Stomach (tissue), 8 donors: ENCODE measurements at regions not wholly inside any gene's neighbourhood (a gene's known extent, or its start where the extent isn't known, plus 50 kb on each side); places are given as distances from the start of the nearest gene placed in this dataset.

ENCODE experiments used
- DNase-seq, 2 donors: peaks; one replicate each; pipeline versions ENCODE4 v3.0.0 to v3.0.0-alpha.2; 2013 to 2019
- H3K27ac ChIP-seq, 5 donors: fragments of 200-600 bp in 4 of 5; sonication (generic) in 4 of 5; one replicate each; pipeline ENCODE4 v1.5.1; 2013 to 2019; ENCODE audit warnings: mild to moderate bottlenecking in 1 of 5, moderate library complexity in 1 of 5
- H3K27me3 ChIP-seq, 3 donors: fragments of 200-600 bp; sonication (generic); one replicate each; pipeline ENCODE4 v1.5.1; 2017 to 2019; ENCODE audit warnings: mixed run types in 1 of 3
- H3K36me3 ChIP-seq, 4 donors: fragments of 200-600 bp; sonication (generic); 1 replicate in 3 of 4; 2 replicates in 1 of 4; pipeline ENCODE4 v1.5.1; 2016 to 2019
- H3K4me1 ChIP-seq, 4 donors: fragments of 200-600 bp; sonication (generic); one replicate each; pipeline ENCODE4 v1.5.1; 2016 to 2019
- H3K4me3 ChIP-seq, 4 donors: fragments of 200-600 bp; sonication (generic) in 3 of 4; one replicate each; pipeline ENCODE4 v1.5.1; 2016 to 2019; ENCODE audit warnings: mild to moderate bottlenecking in 1 of 4
- H3K9me3 ChIP-seq, 4 donors: fragments of 200-600 bp; sonication (generic); one replicate each; pipeline ENCODE4 v1.5.1; 2016 to 2019
- CTCF ChIP-seq, 7 experiments: fragments of 450-650 bp in 4 of 7; fragments of 200-600 bp in 3 of 7; sonication (generic) in 3 of 7; IDR thresholded peaks; one replicate each; pipeline ENCODE4 v1.5.1; 2016 to 2019; ENCODE audit warnings: antibody characterized with exemption in 7 of 7, control low read depth in 2 of 7, mild to moderate bottlenecking in 1 of 7
- EP300 ChIP-seq: sonication (generic); formaldehyde crosslinking; IDR thresholded peaks from one replicate; pipeline ENCODE4 v1.6.1; 2017; ENCODE audit warnings: antibody characterized with exemption
- POLR2A ChIP-seq, 4 donors: fragments of 450-650 bp; IDR thresholded peaks; one replicate each; pipeline ENCODE4 v1.6.1; 2016; ENCODE audit warnings: antibody characterized with exemption in 4 of 4, control low read depth in 2 of 4, mild to moderate bottlenecking in 1 of 4, moderate library complexity in 1 of 4
- POLR2AphosphoS5 ChIP-seq, 3 donors: sonication (generic); formaldehyde crosslinking; IDR thresholded peaks; one replicate each; pipeline ENCODE4 v1.6.1; 2016; ENCODE audit warnings: antibody characterized with exemption in 3 of 3
- WGBS, 5 donors: extraction: QIAGEN DNeasy Blood & Tissue Kit in 3 of 5; methylation state at CpG; one replicate each; pipeline versions ENCODE4 v1.1.5 to v1.1.7; 2013 to 2018; 5-methylcytosine and 5-hydroxymethylcytosine counted together
- intact Hi-C: fragments of 100-400 bp; cut with DNase I; formaldehyde crosslinking; loops from one replicate; pipeline ENCODE4 v1.15.1; 2023; ENCODE audit warnings: low total_unique reads
- donor health status: healthy with polysubstance abuse.
- donor health status: Bipolar disorder and iron deficiency.
- donor health status: healthy.

DNA sequence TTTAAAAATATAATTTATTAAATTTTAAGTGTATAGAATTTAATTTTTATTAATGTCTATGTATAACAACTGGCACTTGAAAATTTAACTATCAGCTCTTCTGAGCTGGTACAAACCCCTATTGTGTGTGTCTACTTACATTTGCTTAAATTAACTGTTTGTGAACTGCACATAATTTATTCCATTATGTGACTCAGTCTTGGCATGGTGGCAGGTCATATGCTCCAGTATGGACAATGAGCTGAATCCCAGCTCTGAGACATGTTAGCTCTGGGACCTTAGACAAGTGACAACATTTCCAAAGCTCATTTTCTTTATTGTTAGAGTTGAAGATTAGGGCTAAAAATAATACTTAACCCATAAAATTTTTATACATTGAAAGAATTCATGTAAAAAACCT lies 526.1 kb upstream of the MARCKS start:
- Histone ChIP-seq H3K9me3 (no peaks in the 10 kb centered on the region), H3K4me1 (peaks cover 0 to 10% (median 6%) of the 10 kb centered on the region in 4 donors), H3K4me3 (no peak overlapping the region), H3K27me3 (no peaks in the 10 kb centered on the region), H3K36me3 (no peaks in the 10 kb centered on the region), H3K27ac (no peak overlapping the region)
- TF ChIP-seq EP300: no peak
- no peak for TF ChIP-seq POLR2AphosphoS5 (IDR thresholded peaks at IDR 0.05)
- no peak for TF ChIP-seq POLR2A (IDR thresholded peaks at IDR 0.05)
- TF ChIP-seq CTCF (IDR thresholded peaks at IDR 0.05): no peak
- intact Hi-C loops: no loop called here
- no peak for DNase-seq

GRCh38 chr6:113338644-113339043 lies 518.5 kb upstream of the MARCKS start:
- no peak overlapping the region for H3K27ac ChIP-seq
- intact Hi-C loops: no loop called here
- no peaks in the 10 kb centered on the region for H3K36me3 ChIP-seq
- no peak for DNase-seq
- H3K9me3 ChIP-seq: no peaks in the 10 kb centered on the region
- H3K27me3 ChIP-seq: no peaks in the 10 kb centered on the region
- TF ChIP-seq POLR2A (IDR thresholded peaks at IDR 0.05) (no peak), POLR2AphosphoS5 (IDR thresholded peaks at IDR 0.05) (no peak), CTCF (IDR thresholded peaks at IDR 0.05) (no peak)
- no peaks in the 10 kb centered on the region for H3K4me1 ChIP-seq
- H3K4me3 ChIP-seq: no peak overlapping the region

- TF ChIP-seq POLR2AphosphoS5 (IDR thresholded peaks at IDR 0.05) (no peak), CTCF (IDR thresholded peaks at IDR 0.05) (no peak)
- H3K27me3 ChIP-seq: no peaks in the 10 kb centered on the region
- DNase-seq: no peak
- intact Hi-C loops: no loop called here
- no peaks in the 10 kb centered on the region for H3K4me1 ChIP-seq
- no peaks in the 10 kb centered on the region for H3K9me3 ChIP-seq
- H3K36me3 ChIP-seq: no peaks in the 10 kb centered on the region
- H3K27ac ChIP-seq: no peak overlapping the region
- no peak overlapping the region for H3K4me3 ChIP-seq
Observed at GRCh38 chr6:113339209-113339608, 517.9 kb upstream of the MARCKS start.

- Histone ChIP-seq H3K9me3 (no peaks in the 10 kb centered on the region), H3K4me1 (no peaks in the 10 kb centered on the region), H3K27ac (no peak overlapping the region), H3K27me3 (no peaks in the 10 kb centered on the region), H3K4me3 (no peak overlapping the region), H3K36me3 (no peaks in the 10 kb centered on the region)
- 90 to 98% (median 93%) methylated on average over 4 of the region's 4 CpGs for WGBS, 5 donors
- DNase-seq: no peak
- intact Hi-C loops: no loop called here
- TF ChIP-seq POLR2AphosphoS5 (IDR thresholded peaks at IDR 0.05): no peak
- TF ChIP-seq CTCF (IDR thresholded peaks at IDR 0.05): no peak
- no peak for TF ChIP-seq POLR2A (IDR thresholded peaks at IDR 0.05)
- TF ChIP-seq EP300: no peak
Observed at GRCh38 chr6:113340371-113340770, 516.8 kb upstream of the MARCKS start.

DNA sequence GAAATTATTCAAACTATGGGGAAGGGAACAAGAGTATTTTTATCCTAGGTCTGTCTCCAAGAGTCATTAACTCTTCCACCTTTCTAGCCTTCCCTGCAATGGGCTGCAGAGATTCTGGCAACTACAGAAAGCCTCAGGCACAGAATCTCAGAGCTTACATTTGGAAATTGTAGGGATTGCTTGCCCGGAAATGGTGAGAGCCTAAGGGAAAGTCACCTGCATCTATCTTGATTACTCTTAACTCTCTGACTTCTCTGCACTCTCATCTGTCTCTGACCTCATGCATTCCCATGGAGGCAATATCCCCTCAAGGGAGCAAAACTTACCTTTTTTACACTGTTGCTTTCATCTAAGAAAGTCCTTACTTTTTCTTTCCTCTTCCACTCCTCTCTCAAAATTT lies 513.2 kb upstream of the MARCKS start:
- DNase-seq: no peak
- no peak overlapping the region for H3K4me3 ChIP-seq
- no peak for TF ChIP-seq POLR2A (IDR thresholded peaks at IDR 0.05)
- no peak for TF ChIP-seq CTCF (IDR thresholded peaks at IDR 0.05)
- TF ChIP-seq EP300: no peak
- no peak for TF ChIP-seq POLR2AphosphoS5 (IDR thresholded peaks at IDR 0.05)
- 0 to 94% (median 50%) methylated on average over 1 of the region's 1 CpG for WGBS, 5 donors
- no peaks in the 10 kb centered on the region for H3K36me3 ChIP-seq
- no peaks in the 10 kb centered on the region for H3K27me3 ChIP-seq
- no peaks in the 10 kb centered on the region for H3K9me3 ChIP-seq
- intact Hi-C loops: no loop called here
- H3K4me1 ChIP-seq: no peaks in the 10 kb centered on the region
- H3K27ac ChIP-seq: no peak overlapping the region
